ENCODE measurements at regions not wholly inside any gene's neighbourhood (a gene's known extent, or its start where the extent isn't known, plus 50 kb on each side); places are given as distances from the start of the nearest gene placed in this dataset.

GRCh38 chr18:73913505-73913904 lies 234.1 kb downstream of the FBXO15 start:
- DNase-seq: no peak

GRCh38 chr18:73908323-73908722 lies 239.3 kb downstream of the FBXO15 start:
- DNase-seq: no peak

DNA sequence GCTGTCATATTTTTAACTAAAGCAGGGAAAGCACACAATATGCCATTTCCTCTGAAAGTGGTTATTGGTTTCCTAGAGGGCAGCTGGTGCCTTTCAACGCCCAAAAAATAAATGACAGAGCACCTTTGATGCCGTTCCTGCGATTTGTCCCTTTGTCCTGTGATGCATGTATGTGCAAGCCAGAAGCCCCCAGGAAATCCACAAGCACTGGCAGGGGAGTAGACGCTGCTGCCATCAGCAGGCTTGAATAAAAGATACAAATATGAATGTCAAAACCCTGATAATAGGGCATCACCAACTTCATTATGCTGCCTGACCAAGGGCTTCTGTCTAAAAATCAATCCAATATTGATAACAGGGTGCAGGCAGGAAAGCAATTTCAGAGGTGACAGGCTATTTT lies 246.1 kb downstream of the FBXO15 start:
- DNase-seq: no peak

DNA sequence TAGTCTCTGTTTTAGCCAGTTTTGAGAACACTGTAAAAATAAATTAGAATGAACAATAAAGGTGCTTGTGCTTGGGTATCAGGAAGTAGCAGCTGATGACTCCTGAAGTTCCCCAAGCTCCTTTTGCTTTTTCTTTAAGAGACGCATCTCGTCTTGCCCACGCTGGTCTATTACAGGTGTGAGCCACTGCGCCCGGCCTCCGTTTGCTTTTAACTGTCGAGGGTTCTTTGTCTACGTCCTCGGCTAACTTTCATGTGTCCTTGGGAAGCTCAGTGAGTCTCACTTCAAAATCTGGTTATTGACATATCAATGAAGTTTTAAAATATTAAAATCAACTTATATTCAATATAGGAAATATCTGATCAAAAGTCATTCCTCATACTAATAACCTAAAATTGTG lies 246.5 kb downstream of the FBXO15 start:
- DNase-seq: no peak

DNA sequence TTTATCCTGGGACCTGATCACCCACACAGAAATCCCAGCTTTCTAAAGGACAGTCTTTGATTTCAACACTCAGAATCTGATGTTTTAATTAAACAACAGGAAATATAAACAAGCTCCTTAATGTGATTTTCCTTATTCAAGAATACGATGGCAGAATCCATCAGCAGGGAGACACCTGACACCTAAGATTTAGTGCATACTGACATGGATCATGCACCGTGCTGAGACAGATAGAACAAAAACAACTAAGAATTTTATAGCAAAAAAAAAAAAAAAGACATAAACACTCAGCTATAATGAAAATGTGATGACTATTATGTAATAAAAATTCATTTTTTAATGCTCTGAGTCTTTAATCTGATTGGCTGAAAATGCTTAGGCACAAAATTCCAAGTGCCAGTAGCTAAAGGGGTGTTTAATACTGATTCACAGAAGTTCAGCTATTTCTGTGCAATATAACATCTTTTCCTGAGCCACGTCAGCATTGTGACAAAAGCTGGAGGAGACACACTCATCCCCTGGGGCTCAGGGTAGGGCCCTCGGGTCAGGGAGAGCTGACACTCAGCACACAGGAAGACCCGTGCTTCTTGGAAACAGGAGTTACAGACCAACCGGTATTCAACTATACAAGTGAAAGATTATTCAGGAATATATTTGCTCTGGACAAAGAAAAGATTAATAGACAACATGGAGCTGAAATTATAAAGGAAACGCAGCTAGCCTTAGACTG lies 247.4 kb downstream of the FBXO15 start:
- DNase-seq: no peak

DNA sequence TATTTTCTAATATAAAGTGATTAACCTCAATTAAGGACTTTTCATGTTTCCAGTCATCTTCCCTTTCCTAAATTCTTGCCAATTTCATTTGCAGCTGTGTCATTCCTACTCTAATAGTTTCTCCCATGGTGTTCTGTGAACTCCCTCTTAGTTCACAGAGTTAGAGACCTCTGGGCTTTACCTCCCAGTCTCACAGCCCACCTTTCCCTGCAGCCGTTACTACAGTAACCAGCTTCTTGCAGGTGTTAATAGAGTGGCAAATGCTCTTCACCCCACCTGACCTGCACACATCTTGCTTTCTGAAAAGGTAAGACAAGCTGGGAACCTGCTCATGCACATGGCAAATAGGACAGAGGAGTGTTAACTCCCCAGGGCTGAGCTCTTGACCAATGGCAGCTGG lies 250.1 kb downstream of the FBXO15 start:
- DNase-seq: no peak

DNA sequence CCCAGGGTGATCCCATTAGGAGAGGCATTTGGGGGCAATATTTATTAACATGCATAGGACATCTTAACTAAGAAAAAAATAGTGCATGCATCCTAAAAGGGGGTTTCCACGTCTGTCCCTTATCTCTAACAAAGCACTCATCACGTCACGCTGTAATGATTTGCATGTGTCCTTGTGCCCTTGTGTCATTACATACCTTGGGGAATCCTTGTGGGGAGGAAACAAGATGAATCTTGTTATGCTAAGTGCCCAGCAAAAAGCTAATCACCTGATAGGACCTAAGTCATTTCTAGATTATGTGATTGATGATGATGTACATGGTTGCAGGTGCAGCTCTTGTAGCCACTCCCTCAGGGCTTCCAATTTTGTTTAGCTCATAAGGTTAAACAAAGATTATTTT lies 250.9 kb downstream of the FBXO15 start:
- DNase-seq: no peak

DNA sequence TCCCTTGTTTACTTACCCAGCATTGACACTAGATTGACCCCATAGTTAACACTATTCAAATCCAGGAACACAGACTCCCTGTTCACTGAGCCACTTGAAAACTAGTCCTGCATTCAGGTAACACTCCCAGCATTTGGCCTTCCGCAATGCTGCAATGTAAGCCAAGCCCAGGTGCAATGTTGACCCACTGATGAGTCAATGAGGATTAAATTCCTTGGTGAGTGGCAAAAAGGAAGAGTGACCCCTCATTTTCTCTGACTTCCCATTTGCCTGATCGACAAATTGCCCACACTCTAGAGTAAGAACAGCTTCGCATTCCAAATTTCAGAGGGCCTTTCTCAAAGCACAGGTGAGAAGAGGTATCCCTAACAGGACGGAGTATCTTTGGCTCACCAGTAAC lies 251.9 kb downstream of the FBXO15 start:
- no peak for DNase-seq

DNA sequence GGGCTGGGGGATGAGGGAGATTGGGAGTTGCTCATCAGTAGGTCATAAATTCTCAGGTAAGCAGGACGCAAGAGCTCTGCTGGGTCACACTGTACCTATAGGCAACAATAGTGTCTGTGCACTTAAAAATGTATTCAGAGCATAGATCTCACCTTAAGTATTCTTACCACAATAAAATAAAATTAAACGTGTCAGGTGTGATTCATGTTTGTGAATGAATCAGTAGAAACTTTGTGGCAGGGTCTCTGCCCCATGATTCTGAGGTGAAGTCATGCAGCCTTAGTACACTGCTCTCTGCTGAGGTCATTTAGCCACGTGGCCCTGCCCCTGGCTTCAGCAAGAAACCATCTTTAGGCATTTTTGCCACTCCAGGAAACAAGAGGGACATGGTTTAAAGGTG lies 253.8 kb downstream of the FBXO15 start:
- DNase-seq: no peak

DNA sequence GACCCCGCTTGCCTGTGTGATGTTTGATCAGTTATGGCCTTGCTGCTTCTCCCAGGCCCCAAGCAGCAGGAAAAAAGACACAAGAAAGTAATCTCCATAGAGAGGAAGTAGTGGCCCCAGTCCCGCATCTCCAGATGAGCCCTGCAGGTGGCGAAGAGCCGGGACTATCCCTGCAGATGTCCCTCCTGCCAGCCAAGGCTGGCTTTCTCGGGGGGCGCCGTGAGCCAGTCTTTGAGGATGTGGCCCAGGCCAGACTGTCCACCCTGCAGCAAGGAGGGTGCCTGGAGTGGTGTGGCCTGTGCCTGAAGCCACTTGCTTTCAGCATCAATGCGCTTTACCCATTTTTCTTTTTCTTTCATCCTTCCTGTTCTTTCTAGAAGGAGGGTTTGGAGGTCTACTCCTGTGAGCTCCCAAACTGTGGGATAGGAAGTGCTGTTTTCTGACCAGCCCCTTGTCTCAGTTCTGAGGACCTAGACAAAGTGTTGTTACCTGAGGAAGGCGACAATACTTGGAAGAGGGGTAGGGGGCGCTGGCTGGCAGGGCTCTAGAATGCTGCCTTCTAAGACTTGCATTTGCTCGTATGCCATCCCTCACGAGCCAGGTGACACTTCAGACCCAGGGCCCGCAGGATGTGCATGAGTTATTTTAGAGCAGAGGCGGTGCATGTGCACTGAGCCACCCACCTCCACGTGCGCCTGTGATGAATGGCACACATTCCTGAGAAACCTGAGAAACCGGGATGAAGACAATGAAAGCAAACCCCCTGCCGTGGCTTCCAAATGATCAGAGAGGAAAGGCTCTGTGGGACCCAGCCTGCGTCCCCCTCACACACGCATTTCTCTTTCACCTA lies 255.8 kb downstream of the FBXO15 start:
- DNase-seq: no peak

- no peak for DNase-seq
Measured at GRCh38 chr18:73888565-73888964, 259.1 kb downstream of the FBXO15 start.

DNA sequence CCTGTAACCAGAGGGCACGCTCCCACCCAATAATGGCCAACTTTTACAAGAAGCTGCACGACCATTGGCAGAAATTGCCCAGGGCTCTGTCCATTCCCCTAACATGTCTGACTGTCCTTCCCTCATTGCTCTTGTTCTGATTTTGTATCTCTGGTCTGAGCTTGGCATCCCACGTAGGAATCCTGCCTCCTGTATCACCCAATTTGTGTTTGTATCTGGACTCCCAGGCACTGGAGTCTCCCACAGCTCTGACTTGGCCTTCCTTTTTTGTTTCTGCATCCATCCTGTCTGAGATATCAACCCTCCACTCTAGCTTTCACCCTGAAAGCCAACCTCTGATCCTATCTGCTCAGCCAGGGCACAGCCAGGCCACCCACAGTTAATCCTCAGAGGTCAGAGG lies 259.8 kb downstream of the FBXO15 start:
- no peak for DNase-seq

- no peak for DNase-seq
Measured at GRCh38 chr18:73884868-73885267, 262.8 kb downstream of the FBXO15 start.

GRCh38 chr18:73881396-73881917 lies 266.2 kb downstream of the FBXO15 start:
- no peak for DNase-seq

- no peak for DNase-seq
Measured at GRCh38 chr18:73880387-73880786, 267.2 kb downstream of the FBXO15 start.

GRCh38 chr18:73879766-73880165 lies 267.9 kb downstream of the FBXO15 start:
- no peak for DNase-seq

DNA sequence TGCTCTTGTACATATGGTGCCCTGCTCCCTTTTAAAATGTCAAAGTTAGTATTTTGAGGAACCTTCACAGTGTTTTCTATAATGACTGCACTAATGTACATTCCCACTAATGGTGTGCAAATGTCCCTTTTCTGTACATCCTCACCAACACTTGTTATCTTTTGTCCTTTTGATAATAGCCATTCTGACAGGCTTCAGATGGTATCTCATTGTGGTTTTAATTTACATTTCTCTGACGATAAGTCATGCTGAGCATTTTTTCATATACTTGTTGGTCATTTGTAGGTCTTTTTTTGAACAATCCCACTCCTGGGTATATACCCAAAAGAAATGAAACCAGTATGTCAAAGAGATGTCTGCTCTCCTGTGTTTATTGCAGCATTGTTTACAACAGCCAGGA lies 268.3 kb downstream of the FBXO15 start:
- no peak for DNase-seq

DNA sequence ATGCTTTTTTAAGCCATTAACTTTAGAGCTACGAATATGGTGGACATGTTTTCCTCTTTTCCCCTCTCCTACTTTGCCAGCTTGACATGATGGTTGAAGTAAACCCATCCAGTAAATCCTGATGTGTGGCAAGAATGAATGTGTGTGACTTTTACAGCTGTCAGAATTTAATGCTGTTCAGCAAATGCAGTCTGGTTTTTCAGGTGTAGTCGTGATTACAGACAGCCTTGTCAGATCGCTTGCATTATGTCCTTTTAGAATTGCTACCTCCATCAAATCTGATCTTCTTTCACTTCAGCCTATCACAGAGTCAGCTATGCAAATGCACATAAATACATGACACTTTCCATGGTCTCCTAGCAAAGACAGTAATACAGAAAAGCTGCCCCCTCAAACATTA lies 278.5 kb downstream of the FBXO15 start:
- DNase-seq: no peak

GRCh38 chr18:73861771-73862170 lies 285.9 kb downstream of the FBXO15 start:
- no peak for DNase-seq

DNA sequence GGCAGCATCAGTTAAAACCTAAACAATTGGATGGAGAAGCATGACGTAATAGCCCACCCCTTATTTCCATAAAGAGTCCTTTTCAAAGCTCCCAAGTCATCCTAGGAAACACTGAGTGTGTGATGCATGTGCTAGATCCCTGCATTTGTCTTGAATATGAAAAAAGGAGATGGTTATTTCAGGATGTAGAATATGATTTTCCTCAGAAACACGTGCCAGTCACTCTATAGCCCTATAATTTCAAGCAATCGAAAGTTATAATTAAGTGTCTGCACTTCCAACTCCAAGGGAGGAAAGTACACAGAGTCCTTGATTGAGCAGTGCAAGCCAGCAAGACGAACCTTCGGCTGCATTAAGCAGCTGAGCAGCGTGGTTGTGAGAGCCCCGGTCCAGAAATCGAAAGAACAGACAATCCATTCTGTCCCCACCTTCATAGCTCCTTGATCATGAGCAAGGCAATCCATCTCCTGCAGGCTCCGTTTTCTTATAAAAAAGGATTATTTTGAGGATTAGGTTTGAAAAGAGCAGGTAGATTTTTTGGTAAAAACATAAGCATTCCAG lies 287.7 kb downstream of the FBXO15 start:
- DNase-seq: no peak

DNA sequence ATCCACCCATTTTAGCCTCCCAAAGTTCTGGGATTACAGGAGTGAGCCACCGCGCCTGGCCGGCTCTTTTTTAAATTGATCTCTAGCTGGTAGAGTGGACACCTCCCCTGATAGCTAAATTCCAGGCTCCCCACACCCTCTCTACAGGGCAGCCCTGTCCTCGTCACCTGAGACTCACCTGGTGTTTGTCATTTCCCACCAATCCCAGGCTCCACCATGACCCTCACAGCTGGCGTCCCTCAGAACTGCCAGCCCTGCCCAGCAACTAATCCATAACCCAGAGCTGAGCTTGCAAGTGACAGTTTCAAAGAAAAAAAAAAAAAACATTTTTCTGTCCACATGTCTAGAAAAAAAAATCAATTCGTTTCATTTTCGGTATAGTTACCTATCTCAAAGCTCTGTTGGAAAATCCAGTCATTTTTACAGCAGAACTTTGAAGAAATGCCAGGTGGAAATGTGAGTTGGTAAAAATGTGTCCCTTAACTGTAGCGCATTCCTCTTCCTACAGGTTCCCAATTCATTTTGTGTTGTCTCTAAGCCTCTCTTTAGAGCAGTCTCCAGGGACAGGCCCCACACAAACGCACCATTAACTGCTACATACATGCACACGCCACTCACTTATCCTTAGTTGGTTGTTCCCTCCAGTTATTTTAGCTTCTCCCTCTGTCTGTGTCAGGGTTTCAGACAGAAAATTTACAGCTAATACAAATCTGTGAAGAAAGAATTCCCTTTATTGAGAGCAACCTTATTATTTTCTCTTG lies 294.7 kb downstream of the FBXO15 start:
- DNase-seq: no peak

GRCh38 chr18:73850782-73851181 lies 296.9 kb downstream of the FBXO15 start:
- DNase-seq: no peak

GRCh38 chr18:73848656-73849055 lies 299.0 kb downstream of the FBXO15 start:
- DNase-seq: no peak

Data from activated naive CD4-positive, alpha-beta T cell treated with Interleukin-2 at 50 U/mL for 16 hours (primary cell).